ENCODE measurements at regions not wholly inside any gene's neighbourhood (a gene's known extent, or its start where the extent isn't known, plus 50 kb on each side); places are given as distances from the start of the nearest gene placed in this dataset.

GRCh38 chr3:181569356-181569940 is 142.3 kb upstream of the SOX2 start:
- TF ChIP-seq CTCF (IDR thresholded peaks at IDR 0.05) (no peak), POLR2AphosphoS5 (IDR thresholded peaks at IDR 0.05) (no peak)
